Ascending aorta (tissue), 2 donors: ENCODE measurements at regions not wholly inside any gene's neighbourhood (a gene's known extent, or its start where the extent isn't known, plus 50 kb on each side); places are given as distances from the start of the nearest gene placed in this dataset.

Source experiments
- DNase-seq, 2 donors: peaks; one replicate each; pipeline ENCODE4 v3.0.0-alpha.2; 2019; ENCODE audit warnings: low spot score in 2 of 2
- H3K27ac ChIP-seq, 2 donors: fragments of 200-600 bp; sonication (generic); one replicate each; pipeline ENCODE4 v1.5.1; 2016 to 2017; ENCODE audit warnings: mild to moderate bottlenecking in 1 of 2
- H3K27me3 ChIP-seq: fragments of 200-600 bp; sonication (generic); one replicate; pipeline ENCODE4 v1.5.1; 2017
- H3K36me3 ChIP-seq, 2 donors: fragments of 200-600 bp; sonication (generic); one replicate each; pipeline ENCODE4 v1.5.1; 2016
- H3K4me1 ChIP-seq, 2 donors: fragments of 200-600 bp; sonication (generic); one replicate each; pipeline ENCODE4 v1.5.1; 2016 to 2017; ENCODE audit warnings: mild to moderate bottlenecking in 1 of 2
- H3K4me3 ChIP-seq, 2 donors: fragments of 200-600 bp; sonication (generic); one replicate each; pipeline ENCODE4 v1.5.1; 2016 to 2017; ENCODE audit warnings: mild to moderate bottlenecking in 1 of 2
- H3K9me3 ChIP-seq, 2 donors: fragments of 200-600 bp; sonication (generic); one replicate each; pipeline ENCODE4 v1.5.1; 2016
- CTCF ChIP-seq, 3 experiments: fragments of 200-600 bp in 2 of 3; fragments of 450-650 bp in 1 of 3; sonication (generic) in 2 of 3; IDR thresholded peaks; one replicate each; pipeline ENCODE4 v1.5.1; 2016 to 2019; ENCODE audit warnings: antibody characterized with exemption in 3 of 3, mild to moderate bottlenecking in 1 of 3, moderate library complexity in 1 of 3
- intact Hi-C: fragments of 100-400 bp; cut with DNase I; formaldehyde crosslinking; loops from one replicate; pipeline ENCODE4 v1.15.1; 2023

- Histone ChIP-seq H3K9me3 (no peaks in the 10 kb centered on the region), H3K27ac (no peak overlapping the region), H3K4me3 (no peak overlapping the region), H3K4me1 (no peaks in the 10 kb centered on the region), H3K36me3 (no peaks in the 10 kb centered on the region), H3K27me3 (no peaks in the 10 kb centered on the region)
- DNase-seq = no peak
- TF ChIP-seq CTCF (IDR thresholded peaks at IDR 0.05) = no peak
- intact Hi-C loops = no loop called here
These were observed 467.4 kb upstream of the CITED2 start for GRCh38 chr6:139841794-139842215.

DNA sequence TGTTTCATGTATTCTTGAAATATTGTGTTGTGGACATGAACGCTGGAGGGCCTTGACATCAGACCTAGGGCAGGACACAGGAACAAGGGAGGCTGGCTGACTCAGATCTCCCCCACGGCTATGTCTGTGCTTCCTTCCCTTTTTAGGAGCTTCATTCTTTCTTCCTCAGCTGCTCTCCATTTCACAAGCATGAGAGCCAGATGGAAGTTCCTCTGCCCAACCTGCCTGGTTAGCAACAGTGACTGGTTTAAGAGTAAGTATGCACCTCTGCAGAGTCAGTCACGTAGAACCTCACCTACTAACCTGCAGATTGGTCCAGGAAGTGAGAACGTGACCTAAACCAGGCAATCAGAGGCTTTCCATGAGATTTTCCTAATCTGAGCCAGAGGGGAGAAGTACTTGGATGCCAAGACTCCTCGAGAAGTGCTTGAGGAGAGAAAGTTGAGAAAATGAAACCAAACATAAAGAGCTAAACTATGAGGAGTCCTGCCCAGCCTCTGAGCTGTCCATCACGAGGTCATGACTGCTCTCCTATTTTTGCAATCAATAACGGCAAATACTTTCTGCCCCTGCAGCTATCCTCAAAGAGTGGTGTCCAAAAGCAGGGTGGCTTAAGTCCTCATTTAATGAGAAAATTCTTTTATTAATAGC, 465.2 kb upstream of the CITED2 start:
- Histone ChIP-seq H3K27ac (peak overlapping the region; percentile 14 to 78), H3K4me3 (peak overlapping the region; percentile 32 to 60), H3K36me3 (no peaks in the 10 kb centered on the region), H3K27me3 (no peaks in the 10 kb centered on the region), H3K9me3 (no peaks in the 10 kb centered on the region), H3K4me1 (no peaks in the 10 kb centered on the region)
- intact Hi-C loops = no loop called here
- TF ChIP-seq CTCF (IDR thresholded peaks at IDR 0.05) = no peak
- DNase-seq = peak; percentile 21 to 76

- no peaks in the 10 kb centered on the region for H3K27me3 ChIP-seq
- H3K27ac ChIP-seq = no peak overlapping the region
- TF ChIP-seq CTCF (IDR thresholded peaks at IDR 0.05) = no peak
- H3K4me1 ChIP-seq = no peaks in the 10 kb centered on the region
- DNase-seq = no peak
- H3K36me3 ChIP-seq = no peaks in the 10 kb centered on the region
- intact Hi-C loops = no loop called here
- H3K9me3 ChIP-seq = no peaks in the 10 kb centered on the region
- H3K4me3 ChIP-seq = no peak overlapping the region
These were observed 459.8 kb upstream of the CITED2 start for GRCh38 chr6:139834232-139834631.

GRCh38 chr6:139833592-139833991, 459.1 kb upstream of the CITED2 start:
- TF ChIP-seq CTCF (IDR thresholded peaks at IDR 0.05) = no peak

GRCh38 chr6:139832493-139833305, 458.3 kb upstream of the CITED2 start:
- DNase-seq = no peak
- intact Hi-C loops = no loop called here
- Histone ChIP-seq H3K27ac (no peak overlapping the region), H3K4me1 (no peaks in the 10 kb centered on the region), H3K27me3 (no peaks in the 10 kb centered on the region), H3K36me3 (no peaks in the 10 kb centered on the region), H3K9me3 (no peaks in the 10 kb centered on the region), H3K4me3 (no peak overlapping the region)
- TF ChIP-seq CTCF (IDR thresholded peaks at IDR 0.05) = no peak

More at GRCh38 chr6:139833592-139833991, 459.1 kb upstream of the CITED2 start:
- no peak overlapping the region for H3K4me3 ChIP-seq
- intact Hi-C loops = no loop called here
- no peaks in the 10 kb centered on the region for H3K27me3 ChIP-seq
- DNase-seq = no peak
- no peak overlapping the region for H3K27ac ChIP-seq
- no peaks in the 10 kb centered on the region for H3K9me3 ChIP-seq
- H3K4me1 ChIP-seq = no peaks in the 10 kb centered on the region
- no peaks in the 10 kb centered on the region for H3K36me3 ChIP-seq
